ENCODE measurements at regions not wholly inside any gene's neighbourhood (a gene's known extent, or its start where the extent isn't known, plus 50 kb on each side); places are given as distances from the start of the nearest gene placed in this dataset.

DNA sequence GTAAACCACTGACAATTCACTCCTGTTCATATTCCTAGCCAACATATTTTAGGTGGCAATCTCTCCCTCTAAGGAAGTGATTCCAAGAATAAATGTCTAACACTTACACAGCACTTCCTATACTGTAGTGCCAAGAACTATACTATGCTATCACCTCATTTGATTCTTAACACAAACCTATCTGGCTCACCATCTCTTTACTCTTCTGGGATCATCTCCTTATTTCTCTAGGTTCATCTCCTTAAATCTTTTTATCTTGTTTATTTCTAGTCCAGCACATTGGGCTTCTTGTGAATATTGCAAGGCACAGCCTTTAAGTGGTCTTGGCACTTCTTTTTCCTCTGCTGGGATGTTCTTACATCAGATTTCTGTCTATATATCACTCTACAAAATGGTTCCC, 366.3 kb downstream of the SLITRK6 start:
- TF ChIP-seq, protein P1, sequence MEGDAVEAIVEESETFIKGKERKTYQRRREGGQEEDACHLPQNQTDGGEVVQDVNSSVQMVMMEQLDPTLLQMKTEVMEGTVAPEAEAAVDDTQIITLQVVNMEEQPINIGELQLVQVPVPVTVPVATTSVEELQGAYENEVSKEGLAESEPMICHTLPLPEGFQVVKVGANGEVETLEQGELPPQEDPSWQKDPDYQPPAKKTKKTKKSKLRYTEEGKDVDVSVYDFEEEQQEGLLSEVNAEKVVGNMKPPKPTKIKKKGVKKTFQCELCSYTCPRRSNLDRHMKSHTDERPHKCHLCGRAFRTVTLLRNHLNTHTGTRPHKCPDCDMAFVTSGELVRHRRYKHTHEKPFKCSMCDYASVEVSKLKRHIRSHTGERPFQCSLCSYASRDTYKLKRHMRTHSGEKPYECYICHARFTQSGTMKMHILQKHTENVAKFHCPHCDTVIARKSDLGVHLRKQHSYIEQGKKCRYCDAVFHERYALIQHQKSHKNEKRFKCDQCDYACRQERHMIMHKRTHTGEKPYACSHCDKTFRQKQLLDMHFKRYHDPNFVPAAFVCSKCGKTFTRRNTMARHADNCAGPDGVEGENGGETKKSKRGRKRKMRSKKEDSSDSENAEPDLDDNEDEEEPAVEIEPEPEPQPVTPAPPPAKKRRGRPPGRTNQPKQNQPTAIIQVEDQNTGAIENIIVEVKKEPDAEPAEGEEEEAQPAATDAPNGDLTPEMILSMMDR (IDR thresholded peaks at IDR 0.05) = no peak
- no peak for TF ChIP-seq EZH2 (IDR thresholded peaks at IDR 0.05)
